Kidney tubule cell (primary cell): ENCODE measurements at regions not wholly inside any gene's neighbourhood (a gene's known extent, or its start where the extent isn't known, plus 50 kb on each side); places are given as distances from the start of the nearest gene placed in this dataset.
"Not testable (repeated sequence)": the region's sequence is repeated elsewhere in the genome, so short reads cannot be mapped to it uniquely, and the experiment has no call there.

Source experiments
- DNase-seq: peaks from one replicate; pipeline ENCODE4 v3.0.0-alpha.2; 2018; ENCODE audit warnings: low spot score

DNA sequence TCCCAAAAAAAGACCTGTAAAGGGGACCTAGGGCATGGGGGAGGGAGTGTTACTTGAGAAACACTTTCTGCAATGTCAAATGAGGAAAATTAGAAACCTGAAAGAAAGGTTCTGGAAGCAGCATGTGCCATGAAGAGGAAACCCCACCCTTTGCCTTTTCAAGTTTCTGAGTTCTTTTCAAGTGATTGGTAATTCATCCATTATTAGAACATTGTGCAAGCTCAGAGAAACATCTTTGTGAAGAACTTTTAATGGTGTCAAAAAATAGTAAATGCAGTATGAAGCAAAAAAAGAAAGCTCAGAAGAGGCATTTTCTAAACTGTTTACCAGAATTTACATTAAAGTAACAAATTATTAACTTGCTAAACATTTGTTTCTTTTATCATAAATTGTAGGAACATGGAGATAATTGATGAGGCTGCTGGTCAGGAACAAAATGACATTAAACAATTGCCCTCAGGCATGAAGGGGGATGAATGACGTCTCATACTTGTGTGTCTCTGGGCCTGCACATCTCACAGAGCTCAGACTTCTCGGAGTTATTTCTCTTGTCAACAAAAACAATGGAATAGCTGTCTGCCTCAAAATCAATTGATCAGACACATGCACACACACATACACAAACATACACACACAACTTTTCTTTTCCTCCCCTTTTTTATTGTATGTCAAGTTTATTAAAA, 1946.0 kb upstream of the CDH6 start:
- DNase-seq: no peak

DNA sequence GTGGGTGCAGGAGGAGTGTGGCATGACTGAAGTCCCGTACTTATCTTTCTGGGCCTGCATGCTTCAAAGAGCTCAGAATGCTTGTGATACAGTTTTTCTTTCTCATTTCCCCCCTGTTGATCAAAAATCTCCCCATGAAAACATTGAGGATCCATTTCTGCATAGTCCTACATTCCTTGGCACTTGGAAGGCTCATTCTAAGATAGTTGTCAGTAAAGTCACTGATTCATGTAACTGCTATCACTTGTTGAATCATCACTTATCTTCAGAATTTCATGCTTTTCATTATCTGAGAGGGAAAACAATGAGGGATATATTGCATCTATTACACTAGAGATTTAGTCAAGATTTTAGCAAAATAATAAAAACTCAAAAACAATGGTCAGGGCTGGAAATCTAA, 1953.1 kb upstream of the CDH6 start:
- DNase-seq: no peak

DNA sequence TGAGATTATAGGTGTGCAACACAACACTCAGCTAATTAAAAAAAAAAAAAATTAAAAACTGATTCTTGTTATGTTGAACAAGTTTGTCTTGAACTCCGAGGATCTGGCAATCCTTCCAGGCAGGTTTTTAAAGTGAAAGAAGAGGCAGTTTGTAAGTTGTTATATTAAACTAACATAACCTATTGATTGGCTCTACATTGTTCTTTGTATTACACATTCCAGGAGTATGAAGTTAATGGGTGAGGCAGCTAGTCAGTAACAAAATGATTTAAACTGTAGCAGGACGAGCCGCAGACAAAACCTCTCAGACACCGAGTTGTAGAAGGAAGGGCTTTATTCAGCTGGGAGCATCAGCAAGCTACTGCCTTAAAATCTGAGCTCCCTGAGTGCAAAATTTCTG, 1953.9 kb upstream of the CDH6 start:
- DNase-seq: no peak

GRCh38 chr5:29238115-29238514, 1955.4 kb upstream of the CDH6 start:
- DNase-seq: no peak

GRCh38 chr5:29231154-29231553, 1962.3 kb upstream of the CDH6 start:
- no peak for DNase-seq

DNA sequence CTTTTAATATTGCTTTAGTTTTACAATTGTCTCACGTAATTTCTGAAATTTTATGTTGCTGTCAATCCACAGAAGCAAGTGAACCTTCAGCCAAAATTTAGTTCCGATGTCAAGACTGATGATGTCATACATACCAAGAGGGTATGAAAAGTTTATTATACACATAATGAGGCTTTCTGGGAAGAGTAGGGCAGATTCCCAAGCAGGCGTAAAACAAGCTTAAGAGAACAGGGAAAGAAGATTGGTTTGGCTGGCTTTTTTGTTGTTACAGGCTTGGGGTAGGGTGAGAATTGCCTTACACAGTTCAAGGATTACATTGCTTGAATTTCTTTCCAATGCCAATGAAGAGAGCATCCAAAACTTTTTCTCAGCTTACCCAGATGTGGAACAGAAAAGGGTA, 1962.9 kb upstream of the CDH6 start:
- DNase-seq: no peak

GRCh38 chr5:29229461-29229860, 1964.0 kb upstream of the CDH6 start:
- DNase-seq: no peak

DNA sequence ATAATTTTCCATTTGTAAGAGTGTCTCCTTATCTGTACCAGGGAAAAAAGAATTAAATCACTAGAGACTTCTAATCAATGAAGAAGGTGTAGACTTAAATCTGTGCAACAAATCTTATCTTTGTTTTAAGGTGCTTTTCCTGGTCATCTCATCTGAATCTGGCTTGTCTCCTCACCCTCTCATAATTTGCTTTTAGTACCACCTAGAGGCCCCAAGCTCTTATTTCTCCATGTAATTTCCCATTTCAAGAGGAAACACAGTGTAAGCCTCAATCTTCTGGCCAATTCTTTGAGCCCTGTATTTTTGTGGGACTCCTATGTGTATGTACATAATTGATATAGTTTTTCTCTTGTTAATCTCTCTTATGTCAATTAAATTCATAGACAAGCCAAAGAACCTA, 1975.3 kb upstream of the CDH6 start:
- DNase-seq: no peak

DNA sequence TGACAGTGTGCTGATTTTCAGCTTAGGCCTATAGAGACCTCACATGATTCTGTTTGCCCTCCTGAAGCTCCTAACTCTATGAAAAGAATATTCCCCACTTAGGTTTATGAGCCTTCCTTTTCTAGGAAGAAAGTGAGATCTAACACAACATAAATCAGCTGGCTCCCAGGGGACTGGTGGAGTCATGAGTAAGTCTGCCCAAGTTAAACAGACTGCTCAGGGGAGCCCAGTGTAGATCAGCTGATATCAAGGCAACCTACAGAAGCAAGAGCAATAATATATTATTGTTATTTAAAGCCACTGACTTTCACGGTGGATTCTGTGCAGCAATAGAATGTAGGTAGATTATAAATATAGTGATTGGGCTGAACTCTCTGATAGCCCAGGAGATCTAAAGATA, 1978.6 kb upstream of the CDH6 start:
- DNase-seq: no peak

DNA sequence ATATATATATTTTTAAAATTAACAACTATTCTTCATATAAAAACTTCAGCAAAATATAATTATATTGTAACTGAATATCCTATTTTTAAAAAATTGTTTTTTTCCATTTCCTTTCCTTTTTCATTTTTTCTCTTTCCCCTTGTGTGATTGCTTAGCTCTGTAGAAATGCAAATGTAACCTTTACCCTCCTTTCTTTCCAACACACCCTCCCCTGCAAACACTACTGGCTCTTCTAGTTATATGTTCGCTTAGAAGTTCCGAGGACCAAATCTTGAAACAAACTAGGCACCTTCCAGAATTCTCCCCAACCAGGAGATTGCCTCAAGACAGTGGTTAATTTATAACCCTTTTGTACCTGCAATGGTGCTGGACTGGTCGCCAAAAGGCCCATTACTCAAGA, 1980.0 kb upstream of the CDH6 start:
- DNase-seq: no peak

- peak; percentile 40 for DNase-seq
Measured at GRCh38 chr5:29208024-29208423, 1985.5 kb upstream of the CDH6 start.

DNA sequence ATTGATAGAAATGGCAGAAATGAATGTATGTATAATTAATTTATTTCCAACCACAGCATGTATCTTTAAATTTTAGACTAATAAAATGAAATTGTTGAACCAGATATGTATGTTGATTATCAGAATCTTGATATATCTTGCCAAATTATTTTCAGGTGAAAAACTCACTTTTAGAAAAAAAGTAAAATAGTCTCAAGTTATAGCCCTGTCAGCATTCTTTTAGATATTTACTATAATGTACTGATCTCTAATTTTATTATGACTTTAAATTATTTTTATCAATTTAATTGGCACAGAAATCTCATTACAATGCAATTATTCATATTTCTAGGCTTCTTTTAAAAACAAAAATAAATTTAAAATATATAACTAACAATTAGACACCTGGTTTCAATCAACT, 1990.4 kb upstream of the CDH6 start:
- no peak for DNase-seq

- peak; percentile 21 for DNase-seq
Measured at GRCh38 chr5:29197631-29198454, 1995.6 kb upstream of the CDH6 start.

- DNase-seq: no peak
Measured at GRCh38 chr5:29193972-29194371, 1999.5 kb upstream of the CDH6 start.

- not testable (repeated sequence) for DNase-seq
Measured at GRCh38 chr5:29191269-29192048, 2002.0 kb upstream of the CDH6 start.

DNA sequence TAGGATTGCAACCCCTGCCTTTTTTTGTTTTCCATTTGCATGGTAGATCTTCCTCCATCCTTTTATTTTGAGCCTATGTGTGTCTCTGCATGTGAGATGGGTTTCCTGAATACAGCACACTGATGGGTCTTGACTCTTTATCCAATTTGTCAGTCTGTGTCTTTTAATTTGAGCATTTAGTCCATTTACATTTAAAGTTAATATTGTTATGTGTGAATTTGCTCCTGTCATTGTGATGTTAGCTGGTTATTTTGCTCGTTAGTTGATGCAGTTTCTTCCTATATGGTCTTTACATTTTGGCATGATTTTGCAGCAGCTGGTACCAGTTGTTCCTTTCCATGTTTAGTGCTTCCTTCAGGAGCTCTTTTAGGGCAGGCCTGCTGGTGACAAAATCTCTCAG, 2003.1 kb upstream of the CDH6 start:
- not testable (repeated sequence) for DNase-seq

- DNase-seq: not testable (repeated sequence)
Measured at GRCh38 chr5:29186380-29186779, 2007.1 kb upstream of the CDH6 start.

DNA sequence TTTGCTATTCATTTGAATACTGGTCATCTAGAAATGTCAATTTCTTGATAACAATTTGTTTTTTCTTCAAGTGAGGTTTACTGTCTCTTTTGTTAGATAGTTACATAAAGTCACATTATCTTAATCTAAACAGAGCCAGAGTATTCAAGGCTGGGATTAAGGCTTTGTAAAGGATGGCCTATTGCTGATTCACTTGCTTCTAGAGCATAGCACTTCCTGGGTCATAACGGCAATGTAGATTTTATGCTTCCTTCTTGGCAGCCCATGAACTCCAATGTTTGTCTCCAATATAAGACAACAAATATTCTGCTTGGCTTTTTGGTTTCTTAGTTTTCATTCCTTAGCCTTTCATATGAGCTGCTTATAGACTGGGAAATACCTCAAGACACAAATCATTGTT, 2007.9 kb upstream of the CDH6 start:
- no peak for DNase-seq

DNA sequence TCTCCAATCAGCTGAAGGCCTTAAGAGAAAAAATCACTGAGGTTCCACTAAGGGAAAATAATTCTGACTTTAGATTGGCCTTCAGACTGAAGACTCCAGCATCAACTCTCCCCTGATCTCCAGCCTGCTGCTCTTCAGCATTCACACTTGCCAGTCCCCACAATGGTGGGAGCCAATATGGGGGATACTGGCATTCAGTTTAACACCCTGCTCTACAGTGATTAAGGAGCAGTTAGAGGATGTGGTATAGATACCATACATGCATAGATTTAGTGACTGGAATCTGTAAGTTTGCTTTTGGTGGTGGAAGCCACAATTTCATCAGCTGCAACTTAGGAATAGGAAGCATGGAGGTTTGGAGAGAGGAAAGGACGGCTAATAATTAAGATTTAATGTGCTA, 2017.7 kb upstream of the CDH6 start:
- DNase-seq: no peak

DNA sequence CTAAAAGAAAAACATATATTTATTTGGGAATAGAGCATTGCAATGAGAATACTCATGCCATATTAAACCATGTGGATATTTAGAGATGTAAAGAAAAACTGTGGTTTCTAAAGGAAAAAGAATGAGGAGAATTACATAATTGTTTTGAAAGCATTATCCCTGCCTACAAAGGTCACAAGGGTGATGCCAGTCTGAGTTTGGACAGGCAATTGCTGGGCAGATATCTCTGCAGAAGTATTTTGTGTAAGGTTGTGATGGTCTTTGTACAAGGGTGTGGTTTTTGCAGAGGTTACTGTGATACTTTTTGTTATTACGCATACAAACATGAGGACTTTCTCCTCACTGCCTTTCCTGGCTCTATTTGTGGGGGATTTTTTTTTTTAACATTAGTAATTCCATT, 2022.9 kb upstream of the CDH6 start:
- no peak for DNase-seq

DNA sequence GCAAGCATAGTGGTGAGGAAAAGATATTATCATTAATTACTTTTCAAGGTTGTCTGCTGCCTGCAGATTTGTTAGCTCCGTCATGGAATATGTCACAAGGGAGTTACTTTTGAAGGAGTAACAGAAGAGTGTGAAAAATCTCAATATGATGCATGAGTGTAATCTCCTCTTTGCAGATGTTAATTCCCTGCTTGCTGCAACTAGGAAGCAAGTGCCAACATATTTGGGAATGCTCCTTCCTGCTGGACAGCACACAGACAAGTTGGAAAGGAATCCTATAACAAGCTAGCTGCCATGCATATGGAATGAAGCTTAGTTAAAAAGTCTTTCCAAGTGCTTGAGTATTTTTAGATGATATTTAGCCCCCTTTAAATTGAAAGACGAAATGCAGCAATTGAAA, 2023.6 kb upstream of the CDH6 start:
- no peak for DNase-seq

DNA sequence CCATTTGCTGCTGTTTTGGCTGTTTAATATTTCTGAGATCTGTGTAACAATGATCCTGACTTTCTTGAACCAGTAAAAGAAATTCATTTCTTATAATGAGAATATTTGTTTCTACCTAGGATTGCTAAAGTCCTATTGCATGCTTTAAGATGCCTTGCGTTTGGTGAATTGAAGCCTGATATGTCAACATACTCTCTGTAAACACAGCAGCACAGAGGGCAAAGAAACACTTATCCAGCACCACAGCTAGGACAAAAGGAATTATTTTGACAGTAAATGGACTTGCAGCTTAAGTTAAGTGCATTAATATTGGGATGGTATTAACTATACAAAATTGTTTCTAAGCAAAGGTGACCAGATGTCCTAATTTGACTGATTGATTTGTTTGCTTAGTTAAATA, 2031.2 kb upstream of the CDH6 start:
- no peak for DNase-seq
